Activated naive CD4-positive, alpha-beta T cell treated with anti-CD3 and anti-CD28 coated beads for 36 hours (primary cell): ENCODE measurements at regions not wholly inside any gene's neighbourhood (a gene's known extent, or its start where the extent isn't known, plus 50 kb on each side); places are given as distances from the start of the nearest gene placed in this dataset.

Source experiments
- CTCF ChIA-PET: fragments of 350-600 bp; sonication (Branson Sonifier 250); formaldehyde crosslinking; loops from one replicate; lab custom pipeline; 2021; ENCODE audit warnings: antibody characterized with exemption; lab: Charles Lee
- DNase-seq: peaks from one replicate; pipeline ENCODE4 v3.0.0-alpha.2; 2020
- H3K27ac Mint-ChIP-seq: one replicate; pipeline ENCODE4 v1.8.0; 2021; ENCODE audit warnings: mild to moderate bottlenecking, mixed read lengths
- H3K27me3 Mint-ChIP-seq: one replicate; pipeline ENCODE4 v1.8.0; 2021; ENCODE audit warnings: low read depth, mixed read lengths
- H3K36me3 Mint-ChIP-seq: one replicate; pipeline ENCODE4 v1.8.0; 2021; ENCODE audit warnings: low read depth, mixed read lengths
- H3K4me1 Mint-ChIP-seq: one replicate; pipeline ENCODE4 v1.8.0; 2021; ENCODE audit warnings: low read depth, mixed read lengths
- H3K4me3 Mint-ChIP-seq: one replicate; pipeline ENCODE4 v1.8.0; 2021; ENCODE audit warnings: mild to moderate bottlenecking, moderate library complexity, mixed read lengths
- H3K9me3 Mint-ChIP-seq: one replicate; pipeline ENCODE4 v1.8.0; 2021; ENCODE audit warnings: mixed read lengths
- intact Hi-C: fragments of 100-400 bp; cut with micrococcal nuclease; formaldehyde crosslinking; loops from one replicate; pipeline ENCODE4 v1.15.1; 2023

DNA sequence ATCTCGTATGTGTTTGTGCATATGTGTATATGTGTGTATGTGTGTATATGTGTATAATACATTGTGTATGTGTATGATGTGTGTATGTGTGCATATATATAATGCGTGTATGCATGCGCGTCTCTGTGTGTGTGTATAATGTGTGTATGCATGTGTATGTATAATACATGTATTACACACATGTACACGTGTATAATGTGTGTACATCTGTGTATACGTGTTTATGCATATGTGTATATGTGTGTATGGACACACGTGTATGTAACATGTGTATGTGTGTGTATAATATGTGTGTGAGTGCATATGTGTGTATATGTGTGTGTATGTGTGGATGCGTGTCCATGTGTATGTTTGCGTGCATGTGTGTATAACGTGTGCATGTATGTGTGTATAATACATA lies 433.7 kb upstream of the RBFOX1 start:
- H3K4me3 Mint-ChIP-seq, result no peak overlapping the region
- H3K36me3 Mint-ChIP-seq, result no peaks in the 10 kb centered on the region
- no peak overlapping the region for H3K27ac Mint-ChIP-seq
- intact Hi-C loops, result no loop called here
- CTCF ChIA-PET, result no interaction called here
- H3K4me1 Mint-ChIP-seq, result no peaks in the 10 kb centered on the region
- DNase-seq, result no peak
- H3K27me3 Mint-ChIP-seq, result no peaks in the 10 kb centered on the region
- peaks cover 5% of the 10 kb centered on the region for H3K9me3 Mint-ChIP-seq

- Mint-ChIP-seq H3K27me3 (no peaks in the 10 kb centered on the region), H3K36me3 (no peaks in the 10 kb centered on the region), H3K4me1 (no peaks in the 10 kb centered on the region), H3K4me3 (no peak overlapping the region), H3K9me3 (peaks cover 5% of the 10 kb centered on the region), H3K27ac (no peak overlapping the region)
- CTCF ChIA-PET, result no interaction called here
- DNase-seq, result no peak
- intact Hi-C loops, result no loop called here
These were observed 434.7 kb upstream of the RBFOX1 start for GRCh38 chr16:6897876-6898485.

DNA sequence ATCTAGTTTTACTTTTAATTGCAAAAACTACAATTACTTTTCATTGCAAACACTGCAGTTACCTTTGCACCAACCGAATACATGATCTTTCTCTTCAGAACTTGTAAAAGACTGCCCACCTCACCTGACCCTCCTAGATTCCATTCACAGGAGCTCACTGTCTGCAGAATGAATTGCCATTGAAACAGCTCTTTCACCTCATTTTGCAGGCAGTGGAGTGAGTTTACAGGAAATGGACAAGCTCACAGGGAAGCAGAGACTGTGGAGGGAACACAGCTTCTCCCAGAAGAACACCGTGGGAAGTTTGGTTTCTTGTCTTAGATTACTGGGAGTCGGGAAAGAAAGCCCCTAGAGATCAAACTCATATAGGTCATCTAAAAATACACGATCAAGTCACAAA lies 439.7 kb upstream of the RBFOX1 start:
- intact Hi-C loops, result no loop called here
- DNase-seq, result no peak
- Mint-ChIP-seq H3K4me1 (no peaks in the 10 kb centered on the region), H3K9me3 (peaks cover 4% of the 10 kb centered on the region), H3K36me3 (no peaks in the 10 kb centered on the region), H3K4me3 (no peak overlapping the region), H3K27ac (no peak overlapping the region), H3K27me3 (no peaks in the 10 kb centered on the region)
- CTCF ChIA-PET, result interaction anchor here (1.2 kb wide), 1 partner anchor 12 kb away, joined by 3 read pairs; no protein-coding TSS in a partner anchor

DNA sequence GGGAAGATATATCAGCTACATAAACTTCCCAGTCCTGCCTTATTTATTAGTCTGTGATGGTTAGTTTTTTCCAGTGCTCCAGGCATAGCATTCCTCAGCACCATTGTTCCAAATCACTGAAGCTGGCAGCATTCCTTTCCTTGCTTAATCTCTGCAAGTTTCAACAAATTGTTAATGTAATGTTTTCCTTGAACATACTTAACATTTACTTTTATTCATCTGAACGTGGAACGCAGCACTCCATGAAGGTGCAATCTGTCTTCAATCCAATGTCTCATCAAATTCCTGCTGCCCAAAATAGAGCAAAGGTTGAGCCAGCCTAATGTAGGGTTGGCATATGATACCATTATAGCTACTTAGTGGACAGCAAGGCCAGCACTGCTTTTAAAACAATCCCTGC lies 441.1 kb upstream of the RBFOX1 start:
- Mint-ChIP-seq H3K4me1 (no peaks in the 10 kb centered on the region), H3K4me3 (no peak overlapping the region), H3K27ac (no peak overlapping the region), H3K27me3 (no peaks in the 10 kb centered on the region), H3K9me3 (peaks cover 7% of the 10 kb centered on the region), H3K36me3 (no peaks in the 10 kb centered on the region)
- CTCF ChIA-PET, result no interaction called here
- intact Hi-C loops, result no loop called here
- no peak for DNase-seq

GRCh38 chr16:6888531-6888930 lies 444.1 kb upstream of the RBFOX1 start:
- peaks cover 9% of the 10 kb centered on the region for H3K9me3 Mint-ChIP-seq
- intact Hi-C loops, result no loop called here
- no peaks in the 10 kb centered on the region for H3K4me1 Mint-ChIP-seq
- H3K27ac Mint-ChIP-seq, result no peak overlapping the region
- CTCF ChIA-PET, result no interaction called here
- H3K36me3 Mint-ChIP-seq, result no peaks in the 10 kb centered on the region
- no peak for DNase-seq
- no peak overlapping the region for H3K4me3 Mint-ChIP-seq
- no peaks in the 10 kb centered on the region for H3K27me3 Mint-ChIP-seq

GRCh38 chr16:6884002-6884401 lies 448.6 kb upstream of the RBFOX1 start:
- intact Hi-C loops, result no loop called here
- Mint-ChIP-seq H3K27ac (no peak overlapping the region), H3K27me3 (no peaks in the 10 kb centered on the region), H3K9me3 (peaks cover 8% of the 10 kb centered on the region), H3K4me3 (no peak overlapping the region), H3K36me3 (no peaks in the 10 kb centered on the region), H3K4me1 (no peaks in the 10 kb centered on the region)
- no peak for DNase-seq
- CTCF ChIA-PET, result no interaction called here

DNA sequence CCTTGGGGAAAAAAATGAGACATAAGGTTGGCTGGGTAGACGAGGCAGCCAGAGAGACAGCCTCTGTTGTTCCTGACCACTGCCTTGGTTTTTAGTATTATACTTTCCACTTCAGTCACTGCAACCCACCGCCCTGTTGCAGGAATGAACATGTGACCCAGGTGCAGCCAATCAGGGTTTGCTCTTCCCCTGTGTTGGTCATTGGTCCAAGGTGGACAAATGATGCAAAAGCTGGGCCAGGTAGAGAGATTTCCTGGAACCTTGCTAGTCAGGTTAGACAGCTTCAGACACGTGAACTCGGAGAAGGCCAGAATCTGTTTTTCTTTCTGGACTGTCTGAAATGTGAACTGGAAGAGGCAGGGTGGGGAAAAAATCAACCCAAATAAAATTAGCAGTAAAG lies 452.4 kb upstream of the RBFOX1 start:
- no peak for DNase-seq
- CTCF ChIA-PET, result interaction anchor here (1.0 kb wide), 1 partner anchor 13 kb away, joined by 3 read pairs; no protein-coding TSS in a partner anchor
- no peak overlapping the region for H3K4me3 Mint-ChIP-seq
- H3K4me1 Mint-ChIP-seq, result no peaks in the 10 kb centered on the region
- intact Hi-C loops, result no loop called here
- no peaks in the 10 kb centered on the region for H3K36me3 Mint-ChIP-seq
- H3K9me3 Mint-ChIP-seq, result peaks cover 12% of the 10 kb centered on the region
- H3K27ac Mint-ChIP-seq, result no peak overlapping the region
- H3K27me3 Mint-ChIP-seq, result no peaks in the 10 kb centered on the region

- Mint-ChIP-seq H3K27ac (no peak overlapping the region), H3K27me3 (no peaks in the 10 kb centered on the region), H3K9me3 (peaks cover 5% of the 10 kb centered on the region), H3K4me1 (no peaks in the 10 kb centered on the region), H3K36me3 (no peaks in the 10 kb centered on the region), H3K4me3 (no peak overlapping the region)
- intact Hi-C loops, result no loop called here
- CTCF ChIA-PET, result no interaction called here
- DNase-seq, result no peak
These were observed 468.0 kb upstream of the RBFOX1 start for GRCh38 chr16:6864671-6865070.

DNA sequence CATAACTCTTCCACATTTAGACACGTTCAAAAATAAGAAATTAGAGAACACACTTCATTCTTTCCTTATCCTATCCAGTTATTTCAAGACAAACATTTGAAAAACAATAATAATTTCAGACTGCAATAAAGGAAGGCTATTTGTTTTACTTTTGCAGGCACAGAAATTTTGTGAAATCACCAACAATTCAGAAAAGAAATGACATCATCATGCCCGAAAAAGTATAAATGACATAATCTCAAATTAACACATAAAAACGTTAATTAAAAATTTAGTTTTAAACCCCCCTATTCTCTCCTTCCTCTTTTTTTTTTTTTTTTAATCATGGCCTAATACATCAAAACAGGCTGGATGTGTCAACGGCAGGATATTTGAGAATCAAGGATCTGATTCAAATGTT lies 468.4 kb upstream of the RBFOX1 start:
- Mint-ChIP-seq H3K36me3 (no peaks in the 10 kb centered on the region), H3K27ac (no peak overlapping the region), H3K4me3 (no peak overlapping the region), H3K9me3 (peaks cover 5% of the 10 kb centered on the region), H3K27me3 (no peaks in the 10 kb centered on the region), H3K4me1 (no peaks in the 10 kb centered on the region)
- no peak for DNase-seq
- intact Hi-C loops, result no loop called here
- CTCF ChIA-PET, result no interaction called here

DNA sequence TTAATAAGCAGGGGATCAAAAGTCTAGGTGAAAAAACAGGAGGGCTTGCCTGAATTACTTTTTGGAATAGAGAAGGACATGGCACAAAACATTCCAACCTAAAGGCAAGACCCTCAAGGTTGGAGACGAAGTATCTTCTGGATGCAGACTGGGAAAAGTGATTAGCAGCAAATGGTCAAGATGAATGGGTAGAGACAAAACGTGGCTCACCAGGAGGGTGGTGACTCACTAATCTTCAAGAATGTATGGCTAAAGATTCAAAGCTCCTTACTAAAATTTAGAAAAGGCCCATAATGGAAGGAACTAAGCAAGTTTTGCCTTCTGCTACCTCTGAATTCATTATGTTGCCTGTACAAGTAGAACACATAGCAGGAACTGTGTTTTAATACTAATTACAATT lies 469.5 kb upstream of the RBFOX1 start:
- Mint-ChIP-seq H3K9me3 (peaks cover 5% of the 10 kb centered on the region), H3K4me1 (no peaks in the 10 kb centered on the region), H3K27me3 (no peaks in the 10 kb centered on the region), H3K27ac (no peak overlapping the region), H3K36me3 (no peaks in the 10 kb centered on the region), H3K4me3 (no peak overlapping the region)
- intact Hi-C loops, result no loop called here
- DNase-seq, result no peak
- CTCF ChIA-PET, result no interaction called here

- intact Hi-C loops, result no loop called here
- Mint-ChIP-seq H3K27ac (no peak overlapping the region), H3K4me1 (no peaks in the 10 kb centered on the region), H3K9me3 (peaks cover 7% of the 10 kb centered on the region), H3K4me3 (no peak overlapping the region), H3K27me3 (no peaks in the 10 kb centered on the region), H3K36me3 (no peaks in the 10 kb centered on the region)
- no peak for DNase-seq
- CTCF ChIA-PET, result no interaction called here
These were observed 470.7 kb upstream of the RBFOX1 start for GRCh38 chr16:6861815-6862477.

- Mint-ChIP-seq H3K27me3 (no peaks in the 10 kb centered on the region), H3K9me3 (peaks cover 7% of the 10 kb centered on the region), H3K4me1 (no peaks in the 10 kb centered on the region), H3K36me3 (no peaks in the 10 kb centered on the region), H3K4me3 (no peak overlapping the region), H3K27ac (no peak overlapping the region)
- no peak for DNase-seq
- intact Hi-C loops, result no loop called here
- CTCF ChIA-PET, result no interaction called here
These were observed 471.4 kb upstream of the RBFOX1 start for GRCh38 chr16:6861135-6861814.

GRCh38 chr16:6857575-6857974 lies 475.1 kb upstream of the RBFOX1 start:
- Mint-ChIP-seq H3K9me3 (peaks cover 9% of the 10 kb centered on the region), H3K27me3 (no peaks in the 10 kb centered on the region), H3K27ac (no peak overlapping the region), H3K36me3 (no peaks in the 10 kb centered on the region), H3K4me1 (no peaks in the 10 kb centered on the region), H3K4me3 (no peak overlapping the region)
- no peak for DNase-seq
- CTCF ChIA-PET, result no interaction called here
- intact Hi-C loops, result no loop called here
